H9 (cell line): ENCODE measurements at regions not wholly inside any gene's neighbourhood (a gene's known extent, or its start where the extent isn't known, plus 50 kb on each side); places are given as distances from the start of the nearest gene placed in this dataset.

Source experiments
- DNase-seq: peaks from one replicate; pipeline ENCODE4 v3.0.0-alpha.2; 2017
- H2AFZ ChIP-seq: one replicate; pipeline ENCODE4 v1.6.1; 2013; ENCODE audit warnings: mild to moderate bottlenecking, low read length, control low read depth, moderate library complexity
- H2AK5ac ChIP-seq: 2 replicates; pipeline ENCODE4 v1.6.1; 2013; ENCODE audit warnings: low read length, control low read depth, mixed read lengths; ENCODE audit not compliant: insufficient read length
- H2BK120ac ChIP-seq: one replicate; pipeline ENCODE4 v1.6.1; 2013; ENCODE audit warnings: low read depth, mild to moderate bottlenecking, low read length, control low read depth, inconsistent platforms; ENCODE audit not compliant: poor library complexity, severe bottlenecking
- H2BK12ac ChIP-seq: 2 replicates; pipeline ENCODE4 v1.6.1; 2013; ENCODE audit warnings: low read length, control low read depth, mixed read lengths, low read depth; ENCODE audit not compliant: insufficient read length
- H2BK15ac ChIP-seq: 2 replicates; pipeline ENCODE4 v1.6.1; 2013; ENCODE audit warnings: low read depth, low read length, control low read depth
- H2BK20ac ChIP-seq: one replicate; pipeline ENCODE4 v1.6.1; 2013; ENCODE audit warnings: low read depth, mild to moderate bottlenecking, low read length, control low read depth, inconsistent platforms; ENCODE audit not compliant: poor library complexity, severe bottlenecking
- H2BK5ac ChIP-seq: 2 replicates; pipeline ENCODE4 v1.6.1; 2013; ENCODE audit warnings: low read length, control low read depth, mixed read lengths; ENCODE audit not compliant: insufficient read length
- H3K14ac ChIP-seq: 2 replicates; pipeline ENCODE4 v1.6.1; 2013; ENCODE audit warnings: low read length, control low read depth; ENCODE audit not compliant: insufficient read depth
- H3K18ac ChIP-seq: 2 replicates; pipeline ENCODE4 v1.6.1; 2013; ENCODE audit warnings: low read depth, mild to moderate bottlenecking, mixed read lengths, low read length, control low read depth; ENCODE audit not compliant: insufficient read length
- H3K23ac ChIP-seq: 2 replicates; pipeline ENCODE4 v1.6.1; 2013; ENCODE audit warnings: low read length, control low read depth, mixed read lengths, low read depth; ENCODE audit not compliant: insufficient read length
- H3K23me2 ChIP-seq: 2 replicates; pipeline ENCODE4 v1.6.1; 2013; ENCODE audit warnings: low read depth, mild to moderate bottlenecking, mixed read lengths, low read length, control low read depth; ENCODE audit not compliant: insufficient read length, poor library complexity, severe bottlenecking
- H3K27ac ChIP-seq: 2 replicates; pipeline ENCODE4 v1.5.1; 2013; ENCODE audit warnings: low read length, control low read depth, mixed read lengths, low read depth; ENCODE audit not compliant: insufficient read length
- H3K27me3 ChIP-seq: 2 replicates; pipeline ENCODE4 v1.6.1; 2013; ENCODE audit warnings: low read length, control low read depth, inconsistent platforms; ENCODE audit not compliant: insufficient read depth
- H3K4ac ChIP-seq: 2 replicates; pipeline ENCODE4 v1.6.1; 2013; ENCODE audit warnings: low read depth, mild to moderate bottlenecking, control low read depth, inconsistent platforms, low read length, moderate library complexity
- H3K4me1 ChIP-seq: 2 replicates; pipeline ENCODE4 v1.6.1; 2013; ENCODE audit warnings: low read length, control low read depth, inconsistent platforms; ENCODE audit not compliant: insufficient read depth
- H3K4me2 ChIP-seq: 2 replicates; pipeline ENCODE4 v1.6.1; 2013; ENCODE audit warnings: low read length, control low read depth, mixed read lengths; ENCODE audit not compliant: insufficient read length, insufficient read depth
- H3K56ac ChIP-seq: 2 replicates; pipeline ENCODE4 v1.6.1; 2013; ENCODE audit warnings: low read depth, mild to moderate bottlenecking, mixed read lengths, low read length, control low read depth; ENCODE audit not compliant: insufficient read length
- H3K79me1 ChIP-seq: 2 replicates; pipeline ENCODE4 v1.6.1; 2013; ENCODE audit warnings: low read depth, mild to moderate bottlenecking, moderate library complexity, low read length, control low read depth, inconsistent platforms; ENCODE audit not compliant: insufficient read depth, poor library complexity, severe bottlenecking
- H3K79me2 ChIP-seq: 2 replicates; pipeline ENCODE4 v1.6.1; 2013; ENCODE audit warnings: low read length, control low read depth, inconsistent platforms; ENCODE audit not compliant: insufficient read depth
- H3K9ac ChIP-seq: 2 replicates; pipeline ENCODE4 v1.6.1; 2013; ENCODE audit warnings: low read length, control low read depth, mixed read lengths; ENCODE audit not compliant: insufficient read length; ENCODE audit errors: extremely low read depth
- H3K9me3 ChIP-seq: one replicate; pipeline ENCODE4 v1.6.1; 2013; ENCODE audit warnings: low read depth, low read length, inconsistent platforms; ENCODE audit not compliant: control insufficient read depth
- H3T11ph ChIP-seq: one replicate; pipeline ENCODE4 v1.6.1; 2013; ENCODE audit warnings: mild to moderate bottlenecking, low read length, control low read depth, inconsistent platforms
- H4K20me1 ChIP-seq: one replicate; pipeline ENCODE4 v1.6.1; 2013; ENCODE audit not compliant: control insufficient read depth, insufficient read length, insufficient read depth
- H4K5ac ChIP-seq: 2 replicates; pipeline ENCODE4 v1.6.1; 2013; ENCODE audit warnings: low read depth, mild to moderate bottlenecking, mixed read lengths, low read length, control low read depth; ENCODE audit not compliant: insufficient read length
- H4K8ac ChIP-seq: replicated peaks from 2 replicates; pipeline ENCODE4 v1.6.1; 2013; ENCODE audit warnings: low read length, control low read depth, mixed read lengths, low read depth; ENCODE audit not compliant: insufficient read length
- H4K91ac ChIP-seq: 2 replicates; pipeline ENCODE4 v1.6.1; 2013; ENCODE audit warnings: low read depth, mild to moderate bottlenecking, moderate library complexity, mixed read lengths, low read length, control low read depth; ENCODE audit not compliant: insufficient read length
- H3K27ac Mint-ChIP-seq, 3 experiments: 2 replicates in 2 of 3; 3 replicates in 1 of 3; pipeline ENCODE4 v1.8.0; 2020 to 2021; ENCODE audit warnings: mixed read lengths in 3 of 3, mild to moderate bottlenecking in 1 of 3, moderate library complexity in 1 of 3
- H3K27me3 Mint-ChIP-seq: 2 replicates; pipeline ENCODE4 v1.8.0; 2021; ENCODE audit warnings: low read depth, mild to moderate bottlenecking, moderate library complexity, mixed read lengths
- H3K36me3 Mint-ChIP-seq, 3 experiments: 2 replicates in 2 of 3; 3 replicates in 1 of 3; pipeline ENCODE4 v1.8.0; 2020 to 2021; ENCODE audit warnings: low read depth in 3 of 3, mixed read lengths in 3 of 3; ENCODE audit not compliant: insufficient read depth in 1 of 3
- H3K4me1 Mint-ChIP-seq, 2 experiments: 2 replicates each; pipeline ENCODE4 v1.8.0; 2020; ENCODE audit warnings: mixed read lengths in 2 of 2
- H3K4me3 Mint-ChIP-seq, 2 experiments: 2 replicates in 1 of 2; 3 replicates in 1 of 2; pipeline ENCODE4 v1.8.0; 2020 to 2021; ENCODE audit warnings: mild to moderate bottlenecking in 2 of 2, mixed read lengths in 2 of 2, moderate library complexity in 1 of 2
- H3K9me3 Mint-ChIP-seq, 2 experiments: 2 replicates in 1 of 2; 3 replicates in 1 of 2; pipeline ENCODE4 v1.8.0; 2020; ENCODE audit warnings: mild to moderate bottlenecking in 2 of 2, mixed read lengths in 2 of 2, moderate library complexity in 1 of 2
- CTCF ChIP-seq: fragments of 200-600 bp; sonication (generic); conservative IDR thresholded peaks from 3 replicates; pipeline ENCODE4 v1.8.0; 2021; ENCODE audit warnings: antibody characterized with exemption, mild to moderate bottlenecking
- WGBS: extraction: QIAGEN DNeasy Blood & Tissue Kit; methylation state at CpG from one replicate; pipeline ENCODE4 v1.1.7; 2013; ENCODE audit warnings: missing lambda C conversion rate, low lambda C conversion rate, mixed read lengths; ENCODE audit not compliant: insufficient read length; ENCODE audit errors: extremely low coverage; 5-methylcytosine and 5-hydroxymethylcytosine counted together

- no peak overlapping the region for H2BK12ac ChIP-seq
- no peaks in the 10 kb centered on the region for H3K23me2 ChIP-seq
- no peak overlapping the region for H3K23ac ChIP-seq
- no peak overlapping the region for H3K4ac ChIP-seq
- H3K79me2 ChIP-seq: no peaks in the 10 kb centered on the region
- no peaks in the 10 kb centered on the region for H3K9me3 ChIP-seq
- no peak overlapping the region for H4K8ac ChIP-seq
- no peak overlapping the region for H3K9ac ChIP-seq
- no peak overlapping the region for H3T11ph ChIP-seq
- no peaks in the 10 kb centered on the region for H4K20me1 ChIP-seq
- H3K14ac ChIP-seq: no peak overlapping the region
- H2AK5ac ChIP-seq: no peak overlapping the region
- Mint-ChIP-seq H3K4me1 (peaks cover 4 to 8% of the 10 kb centered on the region in 2 experiments), H3K4me3 (no peak overlapping the region), H3K36me3 (peaks cover 6 to 29% (median 11%) of the 10 kb centered on the region in 3 experiments; a peak in 6 of 7 replicates), H3K9me3 (peaks cover 21 to 24% of the 10 kb centered on the region in 2 experiments), H3K27ac (no peak overlapping the region), H3K27me3 (no peaks in the 10 kb centered on the region)
- no peak overlapping the region for H2BK5ac ChIP-seq
- H3K56ac ChIP-seq: no peak overlapping the region
- no peak overlapping the region for H3K27ac ChIP-seq
- H2BK15ac ChIP-seq: no peak overlapping the region
- H3K4me1 ChIP-seq: no peaks in the 10 kb centered on the region
- H2BK120ac ChIP-seq: no peak overlapping the region
- H2AFZ ChIP-seq: no peak overlapping the region
- no peaks in the 10 kb centered on the region for H3K79me1 ChIP-seq
- DNase-seq: no peak
- no peak overlapping the region for H3K4me2 ChIP-seq
- no peak overlapping the region for H4K5ac ChIP-seq
- H3K27me3 ChIP-seq: no peaks in the 10 kb centered on the region
- no peak for TF ChIP-seq CTCF
- H4K91ac ChIP-seq: no peak overlapping the region
- no peak overlapping the region for H3K18ac ChIP-seq
- no CpG with 5 or more reads among the region's 2 CpGs for WGBS
- no peak overlapping the region for H2BK20ac ChIP-seq
These were observed 1512.8 kb upstream of the LRRTM3 start for GRCh38 chr10:65413001-65413400.
